Fibroblast of mammary gland (primary cell): ENCODE measurements at regions not wholly inside any gene's neighbourhood (a gene's known extent, or its start where the extent isn't known, plus 50 kb on each side); places are given as distances from the start of the nearest gene placed in this dataset.

Source experiments
- DNase-seq: peaks from one replicate; pipeline ENCODE4 v3.0.0-alpha.2; 2010; ENCODE audit warnings: low read depth
- H3K4me3 ChIP-seq: 2 replicates; pipeline ENCODE4 v1.5.1; 2011; ENCODE audit warnings: low read depth, mild to moderate bottlenecking, low read length, moderate library complexity; ENCODE audit not compliant: control insufficient read depth
- TF ChIP-seq, protein P1 (sequence below): conservative IDR thresholded peaks from 2 replicates; pipeline ENCODE4 v1.5.1; 2011; ENCODE audit warnings: low read depth, low read length, inconsistent platforms; ENCODE audit not compliant: control insufficient read depth, insufficient read depth

DNA sequence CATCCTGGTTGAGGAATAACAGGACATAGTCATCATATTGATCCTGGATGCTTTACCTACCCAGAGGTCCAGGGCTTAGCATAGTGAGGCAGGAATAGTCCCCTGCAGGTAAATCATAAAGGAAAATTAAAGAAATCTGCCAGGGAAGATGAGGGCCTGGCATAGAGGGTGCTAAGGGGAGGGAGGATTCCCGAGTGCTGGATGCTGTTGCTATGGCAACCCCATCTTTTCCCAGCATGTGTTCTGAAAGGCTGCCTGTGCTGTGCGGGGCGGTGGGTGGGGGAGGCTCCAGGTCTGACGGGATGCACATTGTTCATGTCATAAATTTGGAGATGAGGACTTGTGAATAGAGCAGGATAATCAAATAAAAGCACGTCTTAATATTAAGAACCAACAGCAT lies 212.6 kb upstream of the PCSK2 start:
- TF ChIP-seq, protein P1, sequence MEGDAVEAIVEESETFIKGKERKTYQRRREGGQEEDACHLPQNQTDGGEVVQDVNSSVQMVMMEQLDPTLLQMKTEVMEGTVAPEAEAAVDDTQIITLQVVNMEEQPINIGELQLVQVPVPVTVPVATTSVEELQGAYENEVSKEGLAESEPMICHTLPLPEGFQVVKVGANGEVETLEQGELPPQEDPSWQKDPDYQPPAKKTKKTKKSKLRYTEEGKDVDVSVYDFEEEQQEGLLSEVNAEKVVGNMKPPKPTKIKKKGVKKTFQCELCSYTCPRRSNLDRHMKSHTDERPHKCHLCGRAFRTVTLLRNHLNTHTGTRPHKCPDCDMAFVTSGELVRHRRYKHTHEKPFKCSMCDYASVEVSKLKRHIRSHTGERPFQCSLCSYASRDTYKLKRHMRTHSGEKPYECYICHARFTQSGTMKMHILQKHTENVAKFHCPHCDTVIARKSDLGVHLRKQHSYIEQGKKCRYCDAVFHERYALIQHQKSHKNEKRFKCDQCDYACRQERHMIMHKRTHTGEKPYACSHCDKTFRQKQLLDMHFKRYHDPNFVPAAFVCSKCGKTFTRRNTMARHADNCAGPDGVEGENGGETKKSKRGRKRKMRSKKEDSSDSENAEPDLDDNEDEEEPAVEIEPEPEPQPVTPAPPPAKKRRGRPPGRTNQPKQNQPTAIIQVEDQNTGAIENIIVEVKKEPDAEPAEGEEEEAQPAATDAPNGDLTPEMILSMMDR = no peak
- DNase-seq = no peak
- H3K4me3 ChIP-seq = no peak overlapping the region

DNA sequence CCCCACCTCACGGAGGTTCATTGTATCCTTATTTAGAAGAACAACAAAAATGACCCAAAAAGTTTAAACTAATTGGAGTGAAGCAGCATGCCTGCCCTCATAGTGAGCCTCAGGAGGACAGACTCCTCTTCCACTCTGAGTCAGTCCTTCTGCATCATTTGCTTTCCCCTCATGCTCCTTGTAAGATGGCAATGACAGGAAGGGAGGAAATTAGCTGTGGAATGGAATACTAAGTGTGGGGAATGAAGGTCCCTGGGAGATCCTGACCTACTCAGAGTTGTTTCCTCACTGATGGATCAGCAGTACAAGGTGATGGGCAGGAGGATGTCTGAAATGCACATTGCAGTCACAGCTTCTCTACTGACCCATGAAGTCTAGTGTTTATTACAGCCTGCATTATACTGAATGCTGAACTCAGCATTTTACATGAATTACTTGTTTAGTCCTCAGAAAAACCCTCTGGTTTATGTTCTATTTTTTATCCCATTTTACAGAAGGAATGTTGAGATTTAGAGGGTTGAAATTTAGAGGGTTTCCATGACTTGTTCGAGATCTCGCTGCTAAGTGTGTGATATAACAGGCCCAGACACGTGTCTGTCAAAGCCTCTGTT lies 212.0 kb upstream of the PCSK2 start:
- TF ChIP-seq, protein P1 = no peak
- no peak for DNase-seq
- no peak overlapping the region for H3K4me3 ChIP-seq

DNA sequence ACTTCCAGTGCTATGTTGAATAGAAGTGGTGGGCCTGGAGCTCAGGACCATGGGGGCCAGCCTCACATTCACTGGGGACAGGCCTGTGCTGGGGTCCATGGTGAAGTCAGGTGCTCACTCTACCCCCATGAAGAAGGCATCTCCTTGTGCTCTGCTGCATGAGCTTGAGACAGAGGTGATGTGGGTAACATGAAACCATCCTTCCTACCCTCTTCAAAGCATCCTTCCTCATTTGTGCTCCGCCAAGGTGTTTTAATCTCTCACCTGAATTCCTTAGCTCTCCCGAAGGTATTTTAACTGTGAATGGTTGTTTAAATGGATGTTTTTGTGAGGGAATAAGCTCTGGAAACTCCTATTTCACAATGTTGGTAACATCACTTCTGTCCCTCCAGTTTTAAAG lies 209.6 kb upstream of the PCSK2 start:
- TF ChIP-seq, protein P1 = no peak
- no peak overlapping the region for H3K4me3 ChIP-seq
- no peak for DNase-seq

DNA sequence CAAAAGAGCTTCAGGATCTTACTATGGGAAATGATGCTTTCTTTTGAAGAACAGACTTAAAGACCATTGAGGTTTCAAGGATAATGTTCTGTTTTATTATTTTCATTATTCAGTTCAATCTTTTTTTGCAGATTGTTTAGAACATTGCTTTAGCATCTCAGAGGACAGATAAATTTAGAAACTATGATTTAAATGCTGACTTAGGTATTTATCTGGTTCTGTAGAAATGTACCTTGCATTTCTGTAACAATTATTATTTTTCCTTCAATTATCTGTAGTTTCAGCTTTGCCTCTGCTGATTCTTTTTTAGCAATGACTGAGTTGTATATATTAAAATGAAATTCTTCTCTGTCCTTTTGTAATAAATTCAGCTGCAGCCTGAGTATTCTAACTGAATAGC lies 205.4 kb upstream of the PCSK2 start:
- no peak overlapping the region for H3K4me3 ChIP-seq
- TF ChIP-seq, protein P1 = no peak
- no peak for DNase-seq

DNA sequence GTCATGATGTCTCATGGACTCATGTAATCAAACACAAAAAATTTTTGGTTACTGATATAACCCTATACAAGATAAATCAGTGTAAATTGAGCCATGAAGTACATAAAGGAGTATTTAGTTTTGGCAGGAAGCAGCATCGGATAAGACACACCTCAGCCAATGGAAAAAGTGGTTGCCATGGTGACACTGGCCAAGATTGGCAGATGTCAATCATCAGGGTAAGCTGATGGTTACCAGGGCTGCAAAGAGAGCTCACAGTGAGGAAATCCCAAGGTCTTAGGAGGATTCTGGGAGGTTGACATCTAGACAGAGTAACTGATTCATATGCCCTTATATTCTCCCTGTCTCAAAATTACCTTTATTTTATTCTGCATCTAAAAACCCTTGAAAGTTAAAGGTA lies 203.8 kb upstream of the PCSK2 start:
- DNase-seq = no peak
- no peak overlapping the region for H3K4me3 ChIP-seq
- TF ChIP-seq, protein P1 = no peak

DNA sequence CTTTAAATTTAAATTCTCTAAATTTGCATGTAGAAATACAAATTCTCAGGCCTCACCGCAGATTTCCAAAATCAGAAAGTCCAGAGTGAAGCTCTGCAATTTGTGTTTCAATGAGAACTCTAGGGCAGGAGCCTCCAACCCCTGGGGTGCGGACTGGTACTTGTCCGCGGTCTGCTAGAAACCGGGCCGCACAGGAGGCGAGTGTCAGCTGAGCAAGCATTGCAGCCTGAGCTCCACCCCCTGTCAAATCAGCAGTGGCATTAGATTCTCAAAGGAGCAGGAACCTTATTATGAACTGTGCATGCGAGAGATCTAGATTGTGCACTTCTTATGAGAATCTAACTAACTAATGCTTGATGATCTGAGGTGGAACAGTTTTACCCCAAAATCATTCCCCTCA lies 203.0 kb upstream of the PCSK2 start:
- TF ChIP-seq, protein P1 = no peak
- no peak overlapping the region for H3K4me3 ChIP-seq

More for the DNA sequence above, 203.0 kb upstream of the PCSK2 start:
- no peak for DNase-seq
